Fibroblast of the aortic adventitia (primary cell): ENCODE measurements at regions not wholly inside any gene's neighbourhood (a gene's known extent, or its start where the extent isn't known, plus 50 kb on each side); places are given as distances from the start of the nearest gene placed in this dataset.

Source experiments
- DNase-seq: peaks from one replicate; pipeline ENCODE4 v3.0.0-alpha.2; 2010; ENCODE audit warnings: low read depth
- H3K4me3 ChIP-seq: 2 replicates; pipeline ENCODE4 v1.5.1; 2011; ENCODE audit warnings: low read depth, mild to moderate bottlenecking, control low read depth, low read length, moderate library complexity
- CTCF ChIP-seq: IDR thresholded peaks from 2 replicates; pipeline ENCODE4 v1.5.1; 2011; ENCODE audit warnings: mild to moderate bottlenecking, low read length, control low read depth, inconsistent platforms; ENCODE audit not compliant: insufficient read depth

GRCh38 chr3:157581371-157581770 lies 78.2 kb upstream of the VEPH1 start:
- no peak overlapping the region for H3K4me3 ChIP-seq
- DNase-seq = no peak
- TF ChIP-seq CTCF = no peak

DNA sequence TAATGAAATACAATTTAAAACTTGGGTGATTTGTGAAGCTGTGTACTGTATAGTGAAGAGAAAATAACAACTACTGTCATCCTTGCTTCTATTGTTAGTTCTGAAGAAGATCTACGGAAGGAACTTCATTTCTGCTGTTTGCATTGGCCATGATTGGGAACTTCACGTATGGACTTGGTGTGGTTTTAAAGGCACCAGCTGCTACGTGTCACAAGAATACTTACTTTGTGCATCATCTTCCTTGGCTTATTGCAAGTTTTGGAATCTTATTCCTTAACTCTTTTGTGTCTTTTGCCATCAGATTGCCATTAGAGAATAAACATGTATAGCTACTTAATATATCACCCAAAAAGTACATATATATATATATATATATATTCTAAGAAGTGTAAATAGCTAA lies 75.0 kb upstream of the VEPH1 start:
- peak; percentile 39 for DNase-seq
- TF ChIP-seq CTCF = no peak
- H3K4me3 ChIP-seq = no peak overlapping the region

GRCh38 chr3:157574531-157574930 lies 71.3 kb upstream of the VEPH1 start:
- TF ChIP-seq CTCF = no peak
- DNase-seq = peak; percentile 19
- H3K4me3 ChIP-seq = no peak overlapping the region

DNA sequence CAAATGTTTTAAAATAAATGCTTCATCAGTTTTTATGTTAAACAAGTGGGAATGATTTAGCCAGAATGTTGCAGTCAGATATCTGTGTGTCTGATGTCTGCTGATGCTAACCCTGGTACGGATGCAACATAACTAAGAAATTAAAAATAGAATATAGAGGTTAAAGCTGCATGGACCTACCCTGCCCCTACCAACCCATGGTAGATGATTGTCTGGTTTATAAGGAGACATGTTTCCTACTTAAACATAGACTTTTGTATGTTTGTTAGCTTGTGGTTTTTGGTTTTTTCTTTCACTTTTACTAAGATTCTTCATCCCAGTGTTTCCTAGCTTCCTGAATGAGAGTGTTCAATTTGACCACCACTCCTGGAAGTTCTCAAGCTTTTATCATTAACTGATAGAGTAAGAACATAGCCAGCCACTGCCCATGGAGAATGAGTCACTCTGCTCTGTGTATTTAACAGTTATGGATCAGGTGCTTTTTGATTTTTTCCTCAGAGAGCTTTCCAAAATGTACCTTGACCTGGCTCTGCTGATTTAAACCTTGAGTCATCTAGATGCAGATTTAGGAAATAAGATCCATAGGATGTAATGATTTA lies 70.7 kb upstream of the VEPH1 start:
- no peak for TF ChIP-seq CTCF
- DNase-seq = peak; percentile 59
- H3K4me3 ChIP-seq = no peak overlapping the region

- H3K4me3 ChIP-seq = no peak overlapping the region
- TF ChIP-seq CTCF = no peak
- DNase-seq = peak; percentile 84
Measured at GRCh38 chr3:157573281-157573680, 70.1 kb upstream of the VEPH1 start.

- peak; percentile 75 for TF ChIP-seq CTCF
- no peak overlapping the region for H3K4me3 ChIP-seq
- DNase-seq = peak; percentile 71
Measured at GRCh38 chr3:157572559-157573270, 69.5 kb upstream of the VEPH1 start.
